T-helper 2 cell treated with Interferon-gamma antibody and Interleukin-4, amounts not matched to agents 5 μg/mL and 100 μg/mL, for 36 hours (primary cell): ENCODE measurements at regions not wholly inside any gene's neighbourhood (a gene's known extent, or its start where the extent isn't known, plus 50 kb on each side); places are given as distances from the start of the nearest gene placed in this dataset.
"Not testable (repeated sequence)": the region's sequence is repeated elsewhere in the genome, so short reads cannot be mapped to it uniquely, and the experiment has no call there.

ENCODE experiments used
- DNase-seq: peaks from one replicate; pipeline ENCODE4 v3.0.0; 2021; ENCODE audit warnings: low spot score
- H3K27ac Mint-ChIP-seq: one replicate; pipeline ENCODE4 v1.8.0; 2021; ENCODE audit warnings: mild to moderate bottlenecking, mixed read lengths
- H3K27me3 Mint-ChIP-seq: one replicate; pipeline ENCODE4 v1.8.0; 2021; ENCODE audit warnings: low read depth, mixed read lengths
- H3K36me3 Mint-ChIP-seq: one replicate; pipeline ENCODE4 v1.8.0; 2021; ENCODE audit warnings: low read depth, mixed read lengths
- H3K4me1 Mint-ChIP-seq: one replicate; pipeline ENCODE4 v1.8.0; 2021; ENCODE audit warnings: low read depth, mixed read lengths
- H3K4me3 Mint-ChIP-seq: one replicate; pipeline ENCODE4 v1.8.0; 2022; ENCODE audit warnings: mild to moderate bottlenecking, moderate library complexity, mixed read lengths
- H3K9me3 Mint-ChIP-seq: one replicate; pipeline ENCODE4 v1.8.0; 2021; ENCODE audit warnings: mixed read lengths

DNA sequence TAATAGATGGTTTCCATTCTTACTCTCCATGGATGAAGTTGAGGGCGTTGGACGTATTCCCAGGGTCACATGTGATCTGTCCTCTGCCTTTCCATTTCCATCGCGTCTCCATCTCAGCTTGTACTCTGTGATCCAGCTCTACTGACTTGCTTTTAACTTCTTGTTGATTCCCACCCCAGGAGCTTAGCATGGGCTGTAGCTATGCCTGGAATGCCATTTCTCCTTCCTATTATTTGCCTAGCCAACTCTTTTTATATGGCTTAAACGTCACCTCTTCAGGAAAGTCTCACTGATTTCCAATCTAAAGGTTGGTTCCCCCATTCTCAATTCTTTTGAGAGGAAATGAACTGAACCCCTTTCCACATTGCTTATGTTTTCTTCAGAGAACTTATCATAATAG, 475.9 kb downstream of the XYLT1 start:
- H3K27ac Mint-ChIP-seq, result no peak overlapping the region

DNA sequence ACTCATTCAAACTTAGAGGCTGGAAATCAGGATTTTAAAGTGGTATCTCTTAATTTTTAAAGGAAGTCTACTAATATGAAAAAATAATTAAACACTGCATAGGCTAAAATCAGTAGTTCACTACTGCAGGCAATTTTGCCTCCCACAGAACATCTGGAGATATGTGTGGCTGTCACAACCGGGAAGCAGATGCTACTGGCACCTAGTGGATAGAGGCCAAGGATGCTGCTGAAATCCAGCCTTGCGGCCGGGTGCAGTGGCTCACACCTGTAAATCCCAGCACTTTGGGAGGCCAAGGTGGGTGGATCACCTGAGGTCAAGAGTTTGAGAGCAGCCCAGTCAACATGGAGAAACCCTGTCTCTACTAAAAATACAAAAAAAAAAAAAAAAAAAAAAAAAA, 473.9 kb downstream of the XYLT1 start:
- Mint-ChIP-seq H3K9me3 (no peaks in the 10 kb centered on the region), H3K27me3 (peaks cover 4% of the 10 kb centered on the region), H3K36me3 (no peaks in the 10 kb centered on the region), H3K4me1 (peaks cover 12% of the 10 kb centered on the region), H3K4me3 (no peak overlapping the region), H3K27ac (no peak overlapping the region)
- DNase-seq, result no peak

More for the DNA sequence above, 475.9 kb downstream of the XYLT1 start:
- H3K36me3 Mint-ChIP-seq, result no peaks in the 10 kb centered on the region
- DNase-seq, result no peak
- peaks cover 4% of the 10 kb centered on the region for H3K27me3 Mint-ChIP-seq
- H3K9me3 Mint-ChIP-seq, result no peaks in the 10 kb centered on the region
- H3K4me3 Mint-ChIP-seq, result no peak overlapping the region
- H3K4me1 Mint-ChIP-seq, result peaks cover 12% of the 10 kb centered on the region

DNA sequence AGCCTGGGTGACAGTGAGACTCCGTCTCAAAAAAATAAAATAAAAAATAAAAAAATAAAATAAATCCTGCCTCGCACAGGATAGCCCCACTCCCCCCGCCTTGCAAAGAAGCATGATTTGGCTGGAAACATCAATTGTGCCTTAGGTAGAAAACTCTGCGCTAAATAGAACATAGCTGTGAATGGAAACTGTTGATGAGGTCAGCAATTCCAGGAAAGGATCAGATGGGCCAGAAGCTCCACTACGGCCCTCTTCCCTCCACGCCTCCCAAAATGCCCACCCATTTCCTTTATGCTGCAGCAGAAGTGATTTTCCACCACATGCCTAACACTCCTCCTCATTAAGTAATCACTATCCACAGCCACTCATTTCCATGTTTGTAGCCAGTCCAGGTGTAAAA, 473.4 kb downstream of the XYLT1 start:
- peaks cover 4% of the 10 kb centered on the region for H3K27me3 Mint-ChIP-seq
- H3K27ac Mint-ChIP-seq, result no peak overlapping the region
- peaks cover 12% of the 10 kb centered on the region for H3K4me1 Mint-ChIP-seq
- no peak for DNase-seq
- no peak overlapping the region for H3K4me3 Mint-ChIP-seq
- H3K36me3 Mint-ChIP-seq, result no peaks in the 10 kb centered on the region
- no peaks in the 10 kb centered on the region for H3K9me3 Mint-ChIP-seq

DNA sequence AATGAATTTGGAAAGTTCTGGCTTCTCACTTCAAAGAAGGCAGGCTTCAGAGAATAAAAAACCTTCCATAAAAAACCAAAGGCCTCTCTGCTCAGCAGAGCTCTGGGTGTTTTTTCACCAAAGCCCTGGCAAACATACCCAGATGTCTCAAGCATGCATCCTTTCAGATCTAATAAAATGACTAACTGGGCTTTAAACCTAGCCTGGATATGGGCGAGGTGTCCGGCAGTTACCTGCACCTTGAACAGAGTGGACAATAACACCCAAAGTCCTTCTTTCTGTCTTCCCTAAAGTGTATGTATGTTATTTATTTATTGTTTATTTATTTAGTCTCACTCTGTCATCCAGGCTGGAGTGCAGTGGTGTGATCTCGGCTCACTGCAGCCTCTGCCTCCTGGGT, 469.3 kb downstream of the XYLT1 start:
- H3K9me3 Mint-ChIP-seq, result peaks cover 14% of the 10 kb centered on the region
- H3K27ac Mint-ChIP-seq, result no peak overlapping the region
- no peaks in the 10 kb centered on the region for H3K36me3 Mint-ChIP-seq

DNA sequence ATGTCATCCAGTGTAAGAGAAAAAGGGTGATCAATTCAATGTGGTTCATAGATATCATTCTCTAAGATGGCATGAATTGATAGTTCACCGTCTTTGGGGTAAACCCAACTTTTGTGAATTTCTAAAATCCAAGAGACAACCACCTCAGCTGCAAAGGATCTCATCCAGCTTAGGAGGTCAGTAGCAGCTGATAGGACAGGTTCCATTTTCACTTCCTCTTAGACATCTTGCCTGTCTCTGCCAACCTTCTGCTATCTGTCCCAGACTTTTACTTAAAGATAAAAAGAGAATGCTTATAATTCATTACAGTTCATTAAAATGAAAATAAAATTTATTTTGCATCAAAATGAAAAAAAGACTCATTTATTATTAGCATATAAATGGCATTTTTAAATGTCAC, 468.2 kb downstream of the XYLT1 start:
- H3K27ac Mint-ChIP-seq, result no peak overlapping the region
- H3K9me3 Mint-ChIP-seq, result peaks cover 14% of the 10 kb centered on the region

More for the DNA sequence above, 469.3 kb downstream of the XYLT1 start:
- no peak for DNase-seq
- Mint-ChIP-seq H3K4me1 (no peaks in the 10 kb centered on the region), H3K27me3 (peaks cover 7% of the 10 kb centered on the region), H3K4me3 (no peak overlapping the region)

DNA sequence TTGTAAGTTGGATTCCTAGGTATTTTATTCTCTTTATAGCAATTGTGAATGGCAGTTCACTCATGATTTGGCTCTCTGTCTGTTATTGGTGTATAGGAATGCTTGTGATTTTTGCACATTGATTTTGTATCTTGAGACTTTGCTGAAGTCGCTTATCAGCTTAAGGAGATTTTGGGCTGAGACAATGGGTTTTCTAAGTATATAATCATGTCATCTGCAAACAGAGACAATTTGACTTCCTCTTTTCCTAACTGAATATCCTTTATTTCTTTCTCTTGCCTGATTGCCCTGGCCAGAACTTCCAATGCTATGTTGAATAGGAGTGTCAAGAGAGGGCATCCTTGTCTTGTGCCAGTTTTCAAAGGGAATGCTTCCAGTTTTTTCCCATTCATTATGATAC, 464.8 kb downstream of the XYLT1 start:
- Mint-ChIP-seq H3K27me3 (peaks cover 28% of the 10 kb centered on the region), H3K9me3 (peaks cover 14% of the 10 kb centered on the region)
- DNase-seq, H3K27ac Mint-ChIP-seq, H3K4me3 Mint-ChIP-seq, H3K4me1 Mint-ChIP-seq, H3K36me3 Mint-ChIP-seq: not testable (repeated sequence)

More for the DNA sequence above, 468.2 kb downstream of the XYLT1 start:
- no peak for DNase-seq
- Mint-ChIP-seq H3K4me3 (no peak overlapping the region), H3K4me1 (no peaks in the 10 kb centered on the region), H3K27me3 (peaks cover 15% of the 10 kb centered on the region), H3K36me3 (no peaks in the 10 kb centered on the region)

DNA sequence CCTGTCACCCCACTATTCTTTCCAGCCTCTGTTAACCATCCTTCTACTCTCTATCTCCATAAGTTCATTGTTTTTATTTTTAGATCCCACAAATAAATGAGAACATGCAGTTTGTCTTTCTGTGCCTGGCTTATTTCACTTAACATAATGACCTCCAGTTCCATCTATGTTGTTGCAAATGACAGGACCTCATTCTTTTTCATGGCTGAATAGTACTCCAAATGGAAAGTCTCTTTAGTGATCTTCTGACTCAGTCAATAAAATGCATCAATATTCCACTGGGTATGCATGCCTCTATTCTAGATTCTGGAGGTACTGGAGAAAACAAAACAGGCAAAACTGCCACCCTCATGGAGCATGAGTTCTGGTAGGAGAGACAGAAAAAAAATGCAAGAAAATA, 459.0 kb downstream of the XYLT1 start:
- Mint-ChIP-seq H3K9me3 (peaks cover 20% of the 10 kb centered on the region), H3K4me3 (no peak overlapping the region), H3K4me1 (peaks cover 23% of the 10 kb centered on the region), H3K27ac (no peak overlapping the region), H3K27me3 (peaks cover 21% of the 10 kb centered on the region), H3K36me3 (peaks cover 7% of the 10 kb centered on the region)
- DNase-seq, result no peak

DNA sequence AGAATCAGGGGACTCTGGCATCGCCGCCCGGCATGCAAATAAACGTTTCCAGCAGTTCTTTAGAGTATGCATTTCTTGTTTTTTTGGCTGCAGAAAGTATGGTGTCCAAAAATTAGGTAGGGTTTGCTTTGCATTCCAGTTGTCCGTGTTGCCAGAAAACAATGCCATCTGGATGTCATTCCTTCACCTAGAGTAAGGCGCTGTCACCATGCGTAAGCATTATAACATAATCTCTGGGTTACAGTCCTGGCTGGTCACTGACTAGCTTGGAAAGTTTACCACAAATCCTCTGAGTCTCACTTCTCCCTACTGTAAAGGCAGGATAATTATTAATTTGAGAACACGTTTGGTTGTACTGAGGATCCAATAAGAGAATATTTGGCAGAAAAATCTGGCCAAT, 457.7 kb downstream of the XYLT1 start:
- Mint-ChIP-seq H3K36me3 (peaks cover 12% of the 10 kb centered on the region), H3K4me1 (peaks cover 23% of the 10 kb centered on the region), H3K27ac (peak overlapping the region; percentile 94), H3K27me3 (peaks cover 12% of the 10 kb centered on the region), H3K9me3 (peaks cover 30% of the 10 kb centered on the region), H3K4me3 (peak overlapping the region; percentile 84)
- DNase-seq, result no peak

DNA sequence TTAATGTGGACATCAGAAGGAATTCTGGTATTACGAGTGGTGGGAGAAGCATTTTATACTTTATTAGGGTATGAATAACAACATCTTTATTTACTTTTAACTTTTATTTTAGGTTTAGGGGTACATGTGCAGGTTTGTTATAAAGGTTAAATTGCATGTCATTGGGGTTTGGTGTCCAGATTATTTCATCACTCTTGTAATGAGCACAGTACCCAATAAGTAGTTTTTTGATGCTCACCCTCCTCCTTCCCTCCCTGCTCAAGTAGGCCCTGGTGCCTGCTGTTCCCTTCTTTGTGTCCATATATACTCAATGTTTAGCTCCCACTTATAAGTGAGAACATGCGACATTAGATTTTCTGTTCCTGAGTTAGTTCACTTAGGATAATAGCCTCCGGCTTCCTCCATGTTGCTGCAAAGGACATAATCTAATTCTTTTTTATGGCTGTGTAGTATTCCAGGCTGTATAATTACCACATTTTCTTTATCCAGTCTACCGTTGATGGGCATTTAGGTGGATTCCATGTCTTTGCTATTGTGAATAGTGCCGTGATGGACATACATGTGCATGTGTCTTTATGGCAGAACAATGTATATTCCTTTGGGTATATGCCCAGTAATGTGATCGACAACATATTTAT, 456.2 kb downstream of the XYLT1 start:
- peaks cover 26% of the 10 kb centered on the region for H3K4me1 Mint-ChIP-seq
- H3K36me3 Mint-ChIP-seq, result peaks cover 12% of the 10 kb centered on the region
- no peak overlapping the region for H3K27ac Mint-ChIP-seq
- H3K27me3 Mint-ChIP-seq, result peaks cover 7% of the 10 kb centered on the region
- peaks cover 34% of the 10 kb centered on the region for H3K9me3 Mint-ChIP-seq
- H3K4me3 Mint-ChIP-seq, result peak overlapping the region; percentile 10
- no peak for DNase-seq

DNA sequence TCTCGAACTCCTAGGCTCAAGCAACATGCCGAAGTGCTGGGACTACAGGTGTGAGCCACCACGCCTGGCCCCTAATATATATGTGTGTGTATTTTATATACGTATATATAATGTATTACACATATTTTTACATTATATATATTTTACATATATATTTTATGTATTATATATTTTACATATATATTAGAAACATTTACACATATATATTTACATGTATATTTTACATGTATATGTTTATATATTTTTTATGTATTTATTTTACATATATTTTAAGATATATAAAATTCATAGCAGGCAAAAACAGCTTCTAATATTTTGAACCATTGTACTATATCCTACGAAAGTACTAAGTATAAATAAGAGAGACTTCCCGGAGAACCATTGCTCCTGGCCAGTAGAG, 455.1 kb downstream of the XYLT1 start:
- no peak for DNase-seq
- Mint-ChIP-seq H3K4me1 (peaks cover 26% of the 10 kb centered on the region), H3K4me3 (no peak overlapping the region), H3K36me3 (peaks cover 14% of the 10 kb centered on the region), H3K9me3 (peaks cover 34% of the 10 kb centered on the region), H3K27ac (no peak overlapping the region), H3K27me3 (peaks cover 2% of the 10 kb centered on the region)

DNA sequence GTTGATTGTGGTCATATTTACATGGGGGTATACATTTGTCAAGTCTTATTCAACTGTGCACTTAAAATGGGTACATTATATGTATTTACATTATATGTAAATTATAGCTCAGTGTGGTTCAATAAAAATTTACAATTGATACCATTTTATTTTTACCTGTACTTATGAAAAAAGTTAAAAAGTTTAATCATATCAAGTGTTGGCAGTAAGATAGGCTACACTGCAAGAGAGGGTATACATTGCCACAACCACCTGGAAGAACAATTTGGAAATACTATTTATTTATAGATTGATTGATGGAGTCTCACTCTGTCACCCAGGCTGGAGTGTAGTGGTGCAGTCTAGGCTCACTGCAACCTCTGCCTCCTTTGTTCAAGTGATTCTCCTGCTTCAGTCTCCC, 453.3 kb downstream of the XYLT1 start:
- DNase-seq, result no peak
- peaks cover 2% of the 10 kb centered on the region for H3K27me3 Mint-ChIP-seq
- peaks cover 14% of the 10 kb centered on the region for H3K36me3 Mint-ChIP-seq
- H3K27ac Mint-ChIP-seq, result no peak overlapping the region
- no peak overlapping the region for H3K4me3 Mint-ChIP-seq
- H3K4me1 Mint-ChIP-seq, result peaks cover 20% of the 10 kb centered on the region
- H3K9me3 Mint-ChIP-seq, result peaks cover 25% of the 10 kb centered on the region

DNA sequence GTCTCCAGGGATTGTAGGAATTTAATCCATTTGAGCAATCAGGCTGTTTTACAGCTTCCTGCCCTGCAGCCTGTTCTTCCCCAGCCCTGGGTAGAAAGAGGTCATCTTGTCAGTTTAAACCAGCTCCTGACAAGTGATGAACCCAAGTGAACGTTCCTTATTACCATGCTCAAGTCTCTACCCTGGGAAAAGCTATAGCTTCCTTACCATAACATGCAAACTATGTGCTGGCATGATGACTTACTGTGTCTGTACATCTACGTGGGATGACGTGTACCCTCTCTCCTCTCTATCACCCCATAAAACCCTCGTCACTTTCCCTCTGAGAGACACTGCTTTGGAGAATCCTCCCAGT, 452.2 kb downstream of the XYLT1 start:
- Mint-ChIP-seq H3K4me1 (peaks cover 14% of the 10 kb centered on the region), H3K9me3 (peaks cover 25% of the 10 kb centered on the region), H3K36me3 (peaks cover 12% of the 10 kb centered on the region), H3K27me3 (peaks cover 2% of the 10 kb centered on the region), H3K4me3 (no peak overlapping the region), H3K27ac (no peak overlapping the region)
- no peak for DNase-seq

DNA sequence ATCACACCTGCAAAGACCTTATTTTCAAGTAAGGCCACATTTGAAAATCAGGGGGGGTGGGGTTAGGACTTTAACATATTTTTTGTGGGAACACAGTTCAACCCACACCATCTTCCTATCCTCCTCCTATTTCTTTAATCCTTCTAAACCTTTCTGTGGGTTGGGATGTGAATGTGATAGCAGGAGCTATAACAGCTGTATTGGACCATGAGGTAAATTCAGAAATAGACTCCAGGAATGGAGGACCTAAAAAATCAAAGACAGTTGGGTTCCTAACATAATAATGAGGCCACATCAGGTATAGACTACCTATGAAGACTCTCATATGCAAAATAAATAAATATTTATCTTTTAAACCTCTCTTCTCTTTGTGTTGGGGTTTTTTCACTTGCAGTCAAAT, 451.4 kb downstream of the XYLT1 start:
- H3K9me3 Mint-ChIP-seq, result peaks cover 25% of the 10 kb centered on the region
- no peak overlapping the region for H3K27ac Mint-ChIP-seq
- no peak overlapping the region for H3K4me3 Mint-ChIP-seq
- H3K36me3 Mint-ChIP-seq, result peaks cover 10% of the 10 kb centered on the region
- H3K4me1 Mint-ChIP-seq, result peaks cover 12% of the 10 kb centered on the region
- DNase-seq, result no peak
- peaks cover 2% of the 10 kb centered on the region for H3K27me3 Mint-ChIP-seq

DNA sequence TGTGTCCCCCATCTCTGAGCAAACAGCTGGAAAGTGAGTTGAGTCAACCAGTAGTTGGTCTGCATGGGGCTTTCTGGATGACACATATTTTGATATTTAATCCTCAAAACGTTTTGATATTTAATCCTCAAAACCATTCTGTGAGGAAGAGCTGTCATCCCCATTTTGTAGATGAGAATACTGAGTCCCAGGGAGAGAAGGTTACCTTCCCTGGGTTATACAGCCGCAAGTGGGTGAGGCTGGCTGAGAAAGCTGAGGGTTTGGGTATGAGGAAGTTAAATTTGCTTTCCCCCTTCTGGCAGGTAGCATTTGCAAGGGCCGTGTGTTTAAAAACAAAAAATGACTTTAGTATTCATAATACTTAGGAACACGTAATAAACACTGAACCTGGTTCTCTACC, 447.2 kb downstream of the XYLT1 start:
- peaks cover 2% of the 10 kb centered on the region for H3K27me3 Mint-ChIP-seq
- peaks cover 34% of the 10 kb centered on the region for H3K4me1 Mint-ChIP-seq
- H3K36me3 Mint-ChIP-seq, result peaks cover 2% of the 10 kb centered on the region
- H3K4me3 Mint-ChIP-seq, result no peak overlapping the region
- H3K27ac Mint-ChIP-seq, result no peak overlapping the region
- no peak for DNase-seq
- H3K9me3 Mint-ChIP-seq, result peaks cover 9% of the 10 kb centered on the region

DNA sequence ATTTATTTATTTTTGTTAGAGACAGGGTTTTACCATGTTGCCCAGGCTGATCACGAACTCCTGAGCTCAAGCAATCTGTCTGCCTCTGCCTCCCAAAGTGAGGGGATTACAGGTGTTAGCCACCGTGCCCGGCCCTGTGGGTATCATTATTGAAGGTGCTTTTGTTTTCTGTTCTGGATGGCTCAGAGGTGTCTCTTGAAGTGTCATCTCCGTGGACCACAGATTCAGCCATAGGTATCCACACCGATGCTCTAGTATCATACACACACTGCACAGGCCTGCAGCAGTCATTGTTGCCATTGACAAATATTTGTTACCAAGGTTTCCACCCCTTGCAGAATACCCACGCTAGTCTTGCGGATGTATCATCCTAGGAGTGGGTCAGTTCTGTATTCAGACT, 446.2 kb downstream of the XYLT1 start:
- no peak overlapping the region for H3K4me3 Mint-ChIP-seq
- peaks cover 34% of the 10 kb centered on the region for H3K4me1 Mint-ChIP-seq
- peaks cover 8% of the 10 kb centered on the region for H3K36me3 Mint-ChIP-seq
- H3K9me3 Mint-ChIP-seq, result peaks cover 18% of the 10 kb centered on the region
- no peak for DNase-seq
- H3K27me3 Mint-ChIP-seq, result peaks cover 2% of the 10 kb centered on the region
- no peak overlapping the region for H3K27ac Mint-ChIP-seq
